Parathyroid adenoma (tissue), 2 donors: ENCODE measurements at regions not wholly inside any gene's neighbourhood (a gene's known extent, or its start where the extent isn't known, plus 50 kb on each side); places are given as distances from the start of the nearest gene placed in this dataset.

Experiments
- H2AFZ ChIP-seq: fragments of 300-600 bp; sonication (generic); one replicate; pipeline ENCODE4 v1.7.0; 2017; ENCODE audit warnings: antibody characterized with exemption, mild to moderate bottlenecking
- H3K27ac ChIP-seq: fragments of 300-600 bp; sonication (generic); one replicate; pipeline ENCODE4 v1.7.0; 2017
- H3K27me3 ChIP-seq: fragments of 300-600 bp; sonication (generic); one replicate; pipeline ENCODE4 v1.7.0; 2017; ENCODE audit warnings: low read length; ENCODE audit not compliant: control insufficient read depth, insufficient read depth
- H3K36me3 ChIP-seq: fragments of 300-600 bp; sonication (generic); one replicate; pipeline ENCODE4 v1.7.0; 2017; ENCODE audit warnings: low read length; ENCODE audit not compliant: control insufficient read depth, insufficient read depth
- H3K4me1 ChIP-seq: fragments of 300-600 bp; sonication (generic); one replicate; pipeline ENCODE4 v1.7.0; 2017; ENCODE audit warnings: control low read depth
- H3K4me2 ChIP-seq: fragments of 300-600 bp; sonication (generic); one replicate; pipeline ENCODE4 v1.7.0; 2017; ENCODE audit warnings: low read length
- H3K4me3 ChIP-seq: fragments of 300-600 bp; sonication (generic); one replicate; pipeline ENCODE4 v1.7.0; 2017; ENCODE audit warnings: low read depth, low read length
- H3K79me2 ChIP-seq: fragments of 300-600 bp; sonication (generic); one replicate; pipeline ENCODE4 v1.7.0; 2017; ENCODE audit warnings: control low read depth
- H3K9ac ChIP-seq: fragments of 300-600 bp; sonication (generic); one replicate; pipeline ENCODE4 v1.7.0; 2017; ENCODE audit warnings: mild to moderate bottlenecking
- H3K9me3 ChIP-seq: fragments of 300-600 bp; sonication (generic); one replicate; pipeline ENCODE4 v1.7.0; 2017; ENCODE audit warnings: low read length; ENCODE audit not compliant: control insufficient read depth
- TF ChIP-seq, protein P1 (sequence below): fragments of 300-600 bp; sonication (generic); IDR thresholded peaks from one replicate; pipeline ENCODE4 v1.7.0; 2017; ENCODE audit warnings: antibody characterized with exemption, mild to moderate bottlenecking
- donor health status: primary hyperparathyroidism.

GRCh38 chr17:72501404-72502370 lies 380.9 kb downstream of the SOX9 start:
- H2AFZ ChIP-seq = no peak overlapping the region
- H3K4me3 ChIP-seq = no peak overlapping the region
- no peak overlapping the region for H3K9ac ChIP-seq
- no peaks in the 10 kb centered on the region for H3K4me1 ChIP-seq
- H3K27ac ChIP-seq = no peak overlapping the region
- no peaks in the 10 kb centered on the region for H3K9me3 ChIP-seq
- TF ChIP-seq, protein P1, sequence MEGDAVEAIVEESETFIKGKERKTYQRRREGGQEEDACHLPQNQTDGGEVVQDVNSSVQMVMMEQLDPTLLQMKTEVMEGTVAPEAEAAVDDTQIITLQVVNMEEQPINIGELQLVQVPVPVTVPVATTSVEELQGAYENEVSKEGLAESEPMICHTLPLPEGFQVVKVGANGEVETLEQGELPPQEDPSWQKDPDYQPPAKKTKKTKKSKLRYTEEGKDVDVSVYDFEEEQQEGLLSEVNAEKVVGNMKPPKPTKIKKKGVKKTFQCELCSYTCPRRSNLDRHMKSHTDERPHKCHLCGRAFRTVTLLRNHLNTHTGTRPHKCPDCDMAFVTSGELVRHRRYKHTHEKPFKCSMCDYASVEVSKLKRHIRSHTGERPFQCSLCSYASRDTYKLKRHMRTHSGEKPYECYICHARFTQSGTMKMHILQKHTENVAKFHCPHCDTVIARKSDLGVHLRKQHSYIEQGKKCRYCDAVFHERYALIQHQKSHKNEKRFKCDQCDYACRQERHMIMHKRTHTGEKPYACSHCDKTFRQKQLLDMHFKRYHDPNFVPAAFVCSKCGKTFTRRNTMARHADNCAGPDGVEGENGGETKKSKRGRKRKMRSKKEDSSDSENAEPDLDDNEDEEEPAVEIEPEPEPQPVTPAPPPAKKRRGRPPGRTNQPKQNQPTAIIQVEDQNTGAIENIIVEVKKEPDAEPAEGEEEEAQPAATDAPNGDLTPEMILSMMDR = no peak
- no peaks in the 10 kb centered on the region for H3K36me3 ChIP-seq
- H3K4me2 ChIP-seq = no peak overlapping the region
- H3K27me3 ChIP-seq = no peaks in the 10 kb centered on the region
- H3K79me2 ChIP-seq = no peaks in the 10 kb centered on the region

GRCh38 chr17:72502371-72503341 lies 381.8 kb downstream of the SOX9 start:
- H3K9ac ChIP-seq = no peak overlapping the region
- TF ChIP-seq, protein P1 = no peak
- H3K4me1 ChIP-seq = no peaks in the 10 kb centered on the region
- no peaks in the 10 kb centered on the region for H3K9me3 ChIP-seq
- H3K27me3 ChIP-seq = no peaks in the 10 kb centered on the region
- no peak overlapping the region for H3K4me2 ChIP-seq
- H3K27ac ChIP-seq = no peak overlapping the region
- no peaks in the 10 kb centered on the region for H3K79me2 ChIP-seq
- no peak overlapping the region for H3K4me3 ChIP-seq
- no peaks in the 10 kb centered on the region for H3K36me3 ChIP-seq
- no peak overlapping the region for H2AFZ ChIP-seq

DNA sequence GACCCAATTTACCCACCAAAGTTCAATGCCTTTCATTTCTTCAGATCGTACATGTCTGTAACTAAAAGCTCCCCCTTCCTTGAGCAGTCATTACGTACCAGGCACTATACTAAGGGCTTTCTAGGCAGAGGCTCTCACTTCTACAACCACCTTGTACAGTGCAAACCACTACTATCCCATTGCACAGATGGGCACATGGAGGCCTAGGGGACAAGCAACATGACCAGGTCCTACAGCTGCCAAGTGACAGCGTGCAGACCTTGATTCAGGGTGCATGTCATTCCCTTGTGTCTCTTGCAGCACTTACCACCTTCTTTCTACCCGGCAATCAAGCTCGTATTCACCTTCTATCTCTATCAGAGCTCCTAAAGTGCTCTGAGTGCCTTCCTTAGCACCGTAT lies 382.7 kb downstream of the SOX9 start:
- Histone ChIP-seq H3K4me2 (no peak overlapping the region), H3K9me3 (no peaks in the 10 kb centered on the region), H3K36me3 (no peaks in the 10 kb centered on the region), H2AFZ (no peak overlapping the region), H3K27ac (no peak overlapping the region), H3K4me1 (no peaks in the 10 kb centered on the region), H3K4me3 (no peak overlapping the region), H3K79me2 (no peaks in the 10 kb centered on the region), H3K9ac (no peak overlapping the region), H3K27me3 (no peaks in the 10 kb centered on the region)
- TF ChIP-seq, protein P1 = no peak

DNA sequence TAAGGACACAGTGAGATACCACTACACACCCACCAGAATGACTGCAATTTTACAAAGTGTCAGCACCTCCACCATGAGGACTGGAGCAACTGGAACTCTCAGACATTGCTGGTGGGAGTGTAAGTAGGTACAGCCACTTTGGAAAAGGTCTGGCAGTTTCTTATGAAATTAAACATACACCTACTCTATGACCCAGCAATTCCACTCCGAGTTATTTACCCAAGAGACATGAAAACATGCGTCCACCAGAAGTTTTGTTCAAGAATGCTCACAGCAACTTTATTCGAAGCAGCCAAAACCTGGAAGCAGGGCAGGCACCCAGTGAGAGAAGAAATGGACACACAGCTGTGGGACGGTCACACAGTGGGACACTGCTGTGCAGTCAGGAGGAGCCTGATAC lies 384.0 kb downstream of the SOX9 start:
- Histone ChIP-seq H3K9ac (no peak overlapping the region), H3K4me2 (no peak overlapping the region), H3K27ac (no peak overlapping the region), H3K79me2 (no peaks in the 10 kb centered on the region), H3K36me3 (no peaks in the 10 kb centered on the region), H3K27me3 (no peaks in the 10 kb centered on the region), H3K4me3 (no peak overlapping the region), H3K4me1 (no peaks in the 10 kb centered on the region), H3K9me3 (no peaks in the 10 kb centered on the region), H2AFZ (no peak overlapping the region)
- TF ChIP-seq, protein P1 = no peak
